Stimulated activated CD4-positive, alpha-beta T cell treated with anti-CD3 and anti-CD28 coated beads, TNF-alpha, amount 100 ng/mL, for 48 hours (primary cell): ENCODE measurements at regions not wholly inside any gene's neighbourhood (a gene's known extent, or its start where the extent isn't known, plus 50 kb on each side); places are given as distances from the start of the nearest gene placed in this dataset.

Experiments
- DNase-seq, 3 donors: peaks; one replicate each; pipeline ENCODE4 v3.0.0-alpha.2; 2020; ENCODE audit warnings: low read depth in 3 of 3

DNA sequence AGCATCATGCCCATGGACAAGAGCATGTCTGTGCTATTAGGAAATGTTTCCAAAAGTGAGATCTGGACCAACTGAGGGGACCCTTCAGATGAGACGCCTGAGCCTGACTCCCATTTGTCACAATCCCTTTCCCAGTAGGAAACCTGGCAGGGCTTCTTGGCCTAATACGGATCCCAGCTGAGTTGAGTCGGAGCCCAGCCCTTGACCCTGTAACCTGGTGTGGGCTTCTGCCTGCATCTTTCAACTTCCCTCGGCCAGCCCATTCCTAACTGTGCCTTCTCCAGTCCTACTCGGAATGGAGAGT, 148.3 kb downstream of the IRX2 start:
- DNase-seq = no peak

GRCh38 chr5:2602451-2603271, 148.8 kb downstream of the IRX2 start:
- no peak for DNase-seq

- no peak for DNase-seq
Observed at GRCh38 chr5:2598503-2598902, 153.0 kb downstream of the IRX2 start.

GRCh38 chr5:2594701-2595100, 156.8 kb downstream of the IRX2 start:
- DNase-seq = no peak

DNA sequence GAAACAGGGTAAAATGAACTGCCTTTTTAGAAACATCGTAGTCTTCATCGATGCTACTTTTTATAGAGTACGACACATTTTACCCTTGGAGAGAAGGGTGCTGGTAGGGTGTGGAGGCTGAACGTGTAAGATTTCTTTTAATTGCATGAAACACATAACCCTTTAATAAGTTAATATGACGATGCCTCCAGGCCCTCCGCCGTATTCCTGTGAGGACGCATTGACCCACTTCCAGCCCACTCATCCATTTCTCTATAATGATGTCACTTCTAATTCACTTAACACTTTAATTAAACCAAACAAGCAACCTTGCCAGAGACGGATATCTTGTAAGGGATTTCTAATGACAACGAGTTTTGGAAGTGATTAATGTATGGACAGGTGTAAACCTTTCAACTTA, 158.7 kb downstream of the IRX2 start:
- DNase-seq = no peak

DNA sequence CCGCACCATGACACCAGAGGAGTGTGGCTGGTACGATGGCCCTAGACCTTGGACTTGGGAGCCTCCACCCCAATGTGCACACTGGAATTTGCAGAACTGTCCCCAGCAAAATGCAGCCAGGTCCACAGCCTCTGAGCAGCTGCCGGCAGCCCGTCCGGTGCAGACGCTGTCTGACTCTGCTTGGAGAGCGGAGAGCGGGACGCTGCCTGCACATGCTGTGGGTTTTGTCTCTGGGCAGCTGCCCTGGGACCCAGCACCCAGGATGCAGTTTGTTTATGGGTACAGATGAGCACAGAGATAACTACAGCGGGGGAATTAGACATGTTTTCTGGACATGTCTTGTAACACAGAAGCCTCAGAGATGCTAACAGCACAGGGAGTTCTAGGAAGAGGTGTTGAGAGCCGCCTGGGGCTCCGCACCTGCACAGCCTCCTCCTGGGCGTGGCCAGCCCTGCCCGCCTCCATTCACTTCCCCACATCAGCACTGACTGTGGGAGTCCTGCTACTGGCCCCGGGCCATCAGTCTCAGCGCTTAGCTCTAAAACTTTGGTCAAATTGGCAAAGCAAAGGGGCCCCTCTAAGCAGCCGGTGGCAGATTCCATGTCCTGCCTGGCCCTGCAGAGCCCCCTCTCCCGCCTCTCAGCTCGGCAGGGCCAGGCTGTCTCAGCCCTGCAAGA, 159.6 kb downstream of the IRX2 start:
- DNase-seq = no peak

DNA sequence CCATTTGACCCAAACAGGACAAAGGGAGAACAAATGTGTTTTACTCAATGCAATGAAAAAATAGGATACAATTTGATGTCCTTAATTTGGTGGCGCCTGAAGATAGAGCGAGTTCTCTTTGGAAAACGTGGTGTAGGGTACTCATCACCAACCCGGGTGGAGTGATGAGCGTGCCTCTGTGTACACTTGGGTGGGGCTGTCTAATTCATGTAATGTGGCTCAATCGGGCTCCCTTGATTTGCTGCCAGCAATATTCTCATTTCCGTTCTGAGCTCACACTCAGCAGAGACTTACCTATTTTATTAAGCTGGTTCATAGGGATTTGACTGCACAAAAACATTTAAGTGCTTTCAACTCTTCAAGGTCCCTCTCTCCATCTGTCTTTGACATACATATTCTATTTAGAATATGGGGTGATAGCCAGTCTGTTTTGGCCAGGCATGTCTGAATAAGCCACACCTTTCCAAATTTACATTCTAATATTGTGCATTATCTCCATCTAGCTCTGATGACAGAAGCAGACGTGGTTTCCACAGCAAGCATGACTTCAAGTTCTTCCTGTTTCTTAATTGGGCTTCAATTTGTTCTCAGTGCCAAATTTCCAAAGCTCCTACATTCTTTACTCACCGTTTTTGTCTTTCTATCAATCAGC, 162.5 kb downstream of the IRX2 start:
- DNase-seq = no peak

DNA sequence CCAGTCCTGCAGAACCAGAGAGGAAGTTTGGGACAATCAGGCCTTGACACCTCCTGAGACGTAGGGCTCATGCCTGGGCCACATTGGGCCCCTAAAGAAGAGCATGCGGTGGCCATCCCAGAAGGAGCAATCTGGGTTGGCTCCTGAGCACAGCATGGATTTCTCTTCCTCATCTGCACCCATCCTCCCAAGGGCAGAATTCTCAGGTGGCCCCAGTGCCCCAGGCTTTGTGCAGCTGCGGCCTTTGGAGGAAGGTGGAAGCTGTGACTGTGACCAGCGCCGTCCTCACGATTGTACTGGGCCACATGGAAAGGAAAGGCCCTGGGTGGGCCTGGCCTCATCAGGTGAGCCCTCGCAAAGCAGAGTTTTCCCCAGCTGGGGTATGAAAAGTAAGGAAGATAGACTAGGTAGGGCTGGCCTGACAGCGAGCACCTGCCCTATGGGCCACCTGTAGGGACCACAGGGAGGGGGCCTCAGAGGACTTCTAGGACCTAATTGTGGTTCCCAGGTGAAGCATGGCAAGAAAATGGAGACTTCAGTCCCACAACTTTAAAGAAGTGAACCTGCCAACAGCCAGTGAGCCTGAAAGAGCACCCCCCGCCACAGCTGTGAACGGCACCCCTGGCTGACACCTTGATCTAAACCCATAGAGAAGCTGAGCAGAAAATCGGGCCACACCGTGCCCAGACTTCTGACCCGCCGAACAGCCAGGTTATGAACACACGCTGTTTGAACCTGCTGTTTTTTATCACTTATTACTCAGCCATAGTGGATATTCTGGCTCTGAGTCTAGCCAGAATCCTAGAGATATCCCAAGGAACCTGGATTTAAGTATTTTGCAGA, 164.1 kb downstream of the IRX2 start:
- DNase-seq = no peak

DNA sequence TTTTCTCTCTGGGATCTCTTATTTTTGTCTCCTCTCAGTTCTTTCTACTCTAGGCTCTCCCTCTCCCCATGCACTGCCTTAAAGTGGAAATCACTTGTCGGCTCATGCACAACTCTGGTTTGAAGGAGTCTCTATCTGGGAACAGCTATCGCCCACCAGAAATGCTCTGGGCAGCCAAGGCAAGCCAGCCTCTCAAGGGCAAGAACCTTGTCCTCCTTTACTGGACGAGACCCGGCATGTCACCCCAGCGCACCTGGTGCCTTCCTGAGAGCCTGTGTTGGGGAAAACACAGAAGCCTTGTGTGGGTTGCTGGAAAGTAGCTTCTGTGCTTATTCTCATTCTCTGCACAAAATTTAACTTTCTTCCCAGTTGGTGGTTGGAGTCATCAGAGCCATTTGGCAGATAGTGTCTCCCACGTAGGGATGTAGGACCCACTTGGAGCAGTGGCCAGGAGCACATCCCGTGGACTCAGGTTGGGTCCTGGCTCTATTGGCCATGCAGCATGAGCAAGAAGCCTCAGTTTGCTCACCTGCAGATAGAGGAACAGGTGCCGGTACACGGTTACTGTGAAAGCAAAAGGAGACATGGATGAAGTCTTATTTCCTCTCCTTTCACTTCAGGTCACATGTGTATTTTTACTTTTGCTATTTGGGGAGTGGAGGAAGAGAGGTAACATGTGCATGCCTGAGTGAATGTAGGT, 165.3 kb downstream of the IRX2 start:
- DNase-seq = no peak

GRCh38 chr5:2584579-2585269, 166.8 kb downstream of the IRX2 start:
- no peak for DNase-seq

GRCh38 chr5:2582507-2582906, 169.0 kb downstream of the IRX2 start:
- no peak for DNase-seq

DNA sequence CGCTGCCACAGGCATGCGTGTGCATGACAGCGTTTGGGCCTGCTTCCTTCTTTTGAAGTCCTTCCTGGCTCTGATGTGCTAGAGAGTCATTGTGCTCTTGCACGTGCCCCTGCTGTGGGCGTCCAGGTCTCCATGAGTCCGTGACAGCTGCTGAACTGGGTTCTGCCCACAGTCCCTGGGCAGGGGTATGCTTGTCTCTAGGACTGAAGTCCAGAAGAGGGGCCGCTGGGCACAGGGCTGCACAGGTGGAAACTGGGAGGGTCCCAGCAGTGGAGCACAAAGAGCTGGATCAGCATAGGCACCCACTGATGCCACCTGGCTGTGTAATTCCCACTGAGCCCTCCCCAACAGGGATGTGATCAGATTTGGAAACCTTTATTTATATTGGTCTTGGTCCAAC, 169.4 kb downstream of the IRX2 start:
- DNase-seq = no peak

- DNase-seq = no peak
Observed at GRCh38 chr5:2581418-2581817, 170.1 kb downstream of the IRX2 start.

GRCh38 chr5:2579126-2579525, 172.4 kb downstream of the IRX2 start:
- no peak for DNase-seq

DNA sequence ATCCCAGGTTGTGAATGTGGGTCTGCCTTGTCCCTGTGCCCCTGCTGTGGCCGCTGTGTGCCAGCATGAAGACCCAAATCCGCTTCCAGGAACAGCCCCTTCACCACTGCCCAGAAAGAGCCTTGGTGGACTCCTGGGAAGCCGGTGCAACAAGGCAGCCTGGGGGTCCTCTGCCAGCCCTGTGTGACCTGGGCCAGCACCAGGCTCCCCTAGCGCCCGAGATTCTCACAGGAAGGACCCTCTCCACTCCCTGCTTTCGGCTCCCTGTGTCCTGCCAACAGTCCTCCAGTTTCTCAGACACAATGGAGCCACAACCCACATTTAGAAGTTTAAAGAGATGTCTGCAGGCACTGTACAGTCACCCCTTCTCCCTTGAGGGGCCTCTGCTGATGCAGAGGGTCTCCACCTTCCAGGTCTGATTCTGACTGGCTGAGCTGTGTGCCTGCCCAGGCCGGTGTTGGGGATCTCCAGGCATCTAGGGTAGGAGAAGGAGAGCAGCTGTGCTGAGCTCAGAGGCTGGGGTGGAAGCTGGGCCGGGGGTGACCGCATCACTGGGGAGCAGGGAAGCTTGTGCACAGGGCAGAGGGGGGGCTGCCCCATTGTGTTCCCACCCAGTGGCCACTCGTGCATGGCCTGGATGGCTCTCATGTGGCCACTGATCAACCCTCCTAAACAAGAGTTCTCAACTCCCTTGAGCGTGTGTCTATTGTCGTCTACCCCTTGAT, 174.0 kb downstream of the IRX2 start:
- no peak for DNase-seq

GRCh38 chr5:2576823-2577222, 174.7 kb downstream of the IRX2 start:
- DNase-seq = no peak

DNA sequence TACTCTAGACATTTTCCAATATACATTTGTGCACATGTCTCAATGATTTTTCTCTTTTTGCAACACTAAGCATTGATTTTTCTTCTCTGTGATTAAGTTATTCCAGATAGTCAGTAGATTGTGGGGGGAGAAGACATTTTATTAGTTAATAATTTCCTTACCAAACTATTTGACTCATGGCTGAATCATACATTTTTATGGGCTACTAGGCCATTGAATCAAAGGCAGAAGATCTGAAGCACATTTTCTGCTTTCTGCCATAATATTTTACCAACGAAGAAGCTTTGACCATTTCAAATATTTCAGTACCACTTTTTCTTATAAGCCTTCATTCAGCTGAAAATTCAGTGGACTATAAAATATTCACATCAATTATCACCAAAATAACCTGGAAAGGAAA, 175.6 kb downstream of the IRX2 start:
- no peak for DNase-seq

DNA sequence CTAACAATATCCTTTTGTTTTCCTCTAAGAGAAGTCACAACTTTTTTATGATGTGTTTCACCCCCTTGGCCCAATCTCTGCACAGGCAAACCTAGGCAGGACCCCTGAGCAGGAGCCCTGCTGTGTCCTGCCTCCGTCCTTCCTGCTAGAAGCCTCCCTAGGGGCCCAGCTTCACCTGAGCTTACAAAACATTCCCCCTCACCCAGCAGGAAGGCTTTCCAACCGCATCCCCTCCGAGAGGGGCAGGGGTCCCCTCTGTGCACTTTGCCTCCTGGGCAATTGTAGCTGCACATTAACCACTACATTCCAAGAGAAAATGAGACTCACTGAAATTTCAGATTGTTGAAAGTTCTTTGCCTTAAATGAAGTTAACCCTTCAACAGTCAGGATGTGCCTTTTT, 176.2 kb downstream of the IRX2 start:
- DNase-seq = no peak

GRCh38 chr5:2574155-2574554, 177.3 kb downstream of the IRX2 start:
- no peak for DNase-seq

- no peak for DNase-seq
Observed at GRCh38 chr5:2570586-2570985, 180.9 kb downstream of the IRX2 start.
